ENCODE measurements at regions not wholly inside any gene's neighbourhood (a gene's known extent, or its start where the extent isn't known, plus 50 kb on each side); places are given as distances from the start of the nearest gene placed in this dataset.

- H3K4me2 ChIP-seq (ENCODE audit: low read length), result no peak overlapping the region
- no peaks in the 10 kb centered on the region for H3K9me3 ChIP-seq (ENCODE audit: control insufficient read depth, low read length)
- no peaks in the 10 kb centered on the region for H3K36me3 ChIP-seq (ENCODE audit: control insufficient read depth, insufficient read depth, low read length)
- no peak overlapping the region for H2AFZ ChIP-seq
- no peaks in the 10 kb centered on the region for H3K27me3 ChIP-seq (ENCODE audit: control insufficient read depth, insufficient read depth, low read length)
- no peaks in the 10 kb centered on the region for H3K4me1 ChIP-seq
- TF ChIP-seq CTCF (IDR thresholded peaks at IDR 0.05), result no peak
- H3K79me2 ChIP-seq, result no peaks in the 10 kb centered on the region
- no peak overlapping the region for H3K27ac ChIP-seq
- H3K4me3 ChIP-seq (ENCODE audit: low read depth, low read length), result no peak overlapping the region
- H3K9ac ChIP-seq, result no peak overlapping the region
These were observed 176.2 kb downstream of the RHOU start for GRCh38 chr1:228911225-228912210.

- Histone ChIP-seq H3K4me2 (ENCODE audit: low read length) (no peak overlapping the region), H3K27me3 (ENCODE audit: control insufficient read depth, insufficient read depth, low read length) (no peaks in the 10 kb centered on the region), H3K36me3 (ENCODE audit: control insufficient read depth, insufficient read depth, low read length) (no peaks in the 10 kb centered on the region), H3K27ac (no peak overlapping the region), H2AFZ (no peak overlapping the region), H3K4me3 (ENCODE audit: low read depth, low read length) (no peak overlapping the region), H3K9me3 (ENCODE audit: control insufficient read depth, low read length) (no peaks in the 10 kb centered on the region), H3K9ac (no peak overlapping the region), H3K79me2 (no peaks in the 10 kb centered on the region), H3K4me1 (no peaks in the 10 kb centered on the region)
- no peak for TF ChIP-seq CTCF (IDR thresholded peaks at IDR 0.05)
These were observed 178.5 kb downstream of the RHOU start for GRCh38 chr1:228913626-228914414.

GRCh38 chr1:228914700-228915099 is 179.4 kb downstream of the RHOU start:
- no peaks in the 10 kb centered on the region for H3K27me3 ChIP-seq (ENCODE audit: control insufficient read depth, insufficient read depth, low read length)
- H3K27ac ChIP-seq, result no peak overlapping the region
- no peaks in the 10 kb centered on the region for H3K9me3 ChIP-seq (ENCODE audit: control insufficient read depth, low read length)
- H3K9ac ChIP-seq, result no peak overlapping the region
- H3K4me2 ChIP-seq (ENCODE audit: low read length), result no peak overlapping the region
- no peaks in the 10 kb centered on the region for H3K79me2 ChIP-seq
- no peaks in the 10 kb centered on the region for H3K4me1 ChIP-seq
- no peaks in the 10 kb centered on the region for H3K36me3 ChIP-seq (ENCODE audit: control insufficient read depth, insufficient read depth, low read length)
- H2AFZ ChIP-seq, result no peak overlapping the region
- TF ChIP-seq CTCF (IDR thresholded peaks at IDR 0.05), result no peak
- no peak overlapping the region for H3K4me3 ChIP-seq (ENCODE audit: low read depth, low read length)

- Histone ChIP-seq H3K79me2 (no peaks in the 10 kb centered on the region), H3K9ac (no peak overlapping the region), H3K4me1 (no peaks in the 10 kb centered on the region), H2AFZ (no peak overlapping the region), H3K27ac (no peak overlapping the region), H3K36me3 (ENCODE audit: control insufficient read depth, insufficient read depth, low read length) (no peaks in the 10 kb centered on the region), H3K4me2 (ENCODE audit: low read length) (no peak overlapping the region), H3K4me3 (ENCODE audit: low read depth, low read length) (no peak overlapping the region), H3K27me3 (ENCODE audit: control insufficient read depth, insufficient read depth, low read length) (no peaks in the 10 kb centered on the region), H3K9me3 (ENCODE audit: control insufficient read depth, low read length) (no peaks in the 10 kb centered on the region)
- TF ChIP-seq CTCF (IDR thresholded peaks at IDR 0.05), result no peak
These were observed 182.1 kb downstream of the RHOU start for GRCh38 chr1:228917342-228917741.

Data from parathyroid adenoma (tissue), 2 donors.